NT2/D1 (cell line): ENCODE measurements at regions not wholly inside any gene's neighbourhood (a gene's known extent, or its start where the extent isn't known, plus 50 kb on each side); places are given as distances from the start of the nearest gene placed in this dataset.

Experiments
- DNase-seq: peaks from one replicate; pipeline ENCODE4 v3.0.0-alpha.2; 2011; ENCODE audit warnings: low read depth, low spot score
- H3K27me3 ChIP-seq: 2 replicates; pipeline ENCODE4 v1.6.0; 2011; ENCODE audit warnings: mild to moderate bottlenecking; ENCODE audit not compliant: insufficient read length, insufficient read depth
- H3K36me3 ChIP-seq: 2 replicates; pipeline ENCODE4 v1.6.1; 2011; ENCODE audit warnings: mild to moderate bottlenecking, low read length, mixed read lengths; ENCODE audit not compliant: insufficient read depth, insufficient read length
- H3K4me1 ChIP-seq: 2 replicates; pipeline ENCODE4 v1.5.1; 2011; ENCODE audit not compliant: insufficient read depth, insufficient read length
- H3K4me3 ChIP-seq: 2 replicates; pipeline ENCODE4 v1.5.1; 2011; ENCODE audit warnings: low read depth; ENCODE audit not compliant: insufficient read length
- H3K9ac ChIP-seq: 2 replicates; pipeline ENCODE4 v1.6.0; 2011; ENCODE audit warnings: low read depth; ENCODE audit not compliant: insufficient read length
- H3K9me3 ChIP-seq: 2 replicates; pipeline ENCODE4 v1.5.1; 2011; ENCODE audit warnings: mild to moderate bottlenecking, low read length; ENCODE audit not compliant: insufficient read depth
- SUZ12 ChIP-seq: IDR thresholded peaks from 2 replicates; pipeline ENCODE4 v1.6.1; 2011; ENCODE audit not compliant: insufficient read length, insufficient read depth; ENCODE audit errors: extremely low read depth
- YY1 ChIP-seq: IDR thresholded peaks from 2 replicates; pipeline ENCODE4 v1.6.1; 2011; ENCODE audit not compliant: insufficient read length, insufficient read depth
- ZNF274 ChIP-seq: IDR thresholded peaks from 2 replicates; pipeline ENCODE4 v1.6.1; 2011; ENCODE audit warnings: mild to moderate bottlenecking, low read depth, low read length

DNA sequence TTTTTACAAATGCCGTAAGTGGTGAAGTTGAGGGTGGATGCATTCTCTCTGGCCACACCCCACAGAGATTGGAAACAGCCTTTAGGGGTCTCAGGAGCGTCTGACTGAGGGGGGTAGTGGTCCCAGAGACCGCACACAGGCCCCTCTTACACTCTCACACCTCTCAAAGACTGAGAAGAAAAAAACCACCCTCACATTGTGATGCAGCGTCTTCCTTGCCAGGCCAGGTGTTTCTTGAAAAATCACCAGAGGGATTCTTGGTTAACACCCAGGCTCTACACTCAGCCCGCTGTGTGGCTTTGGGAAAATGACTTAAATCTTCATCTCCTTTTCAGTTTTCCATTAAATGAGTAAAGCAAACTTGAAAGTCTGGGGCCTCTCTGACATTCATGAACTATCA is 115.8 kb upstream of the SPTLC3 start:
- Histone ChIP-seq H3K36me3 (no peaks in the 10 kb centered on the region), H3K27me3 (no peaks in the 10 kb centered on the region), H3K4me3 (no peak overlapping the region), H3K4me1 (no peaks in the 10 kb centered on the region), H3K9ac (no peak overlapping the region), H3K9me3 (no peaks in the 10 kb centered on the region)
- TF ChIP-seq YY1, result no peak
- TF ChIP-seq SUZ12, result no peak
- TF ChIP-seq ZNF274, result no peak
- no peak for DNase-seq

DNA sequence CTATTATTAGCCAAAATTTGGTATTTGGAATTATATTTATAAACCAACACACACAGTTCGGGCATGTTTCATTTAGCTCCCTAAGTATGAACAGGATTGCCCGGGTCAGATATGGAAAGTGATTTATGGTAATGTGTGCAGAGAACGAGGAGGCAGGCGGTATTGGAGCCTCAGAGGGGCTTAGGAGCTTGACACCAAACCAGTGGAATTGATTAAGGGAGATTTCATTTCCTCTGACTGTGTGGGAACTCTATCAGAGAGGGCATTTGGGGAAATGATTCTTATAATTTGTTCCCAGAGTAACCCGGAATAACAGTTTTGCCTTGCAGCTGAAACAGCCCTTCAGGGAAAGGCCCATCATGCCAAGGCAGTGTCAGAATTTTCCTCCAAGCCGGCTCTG is 115.1 kb upstream of the SPTLC3 start:
- no peak overlapping the region for H3K4me3 ChIP-seq
- H3K27me3 ChIP-seq, result no peaks in the 10 kb centered on the region
- H3K36me3 ChIP-seq, result no peaks in the 10 kb centered on the region
- no peaks in the 10 kb centered on the region for H3K9me3 ChIP-seq
- no peaks in the 10 kb centered on the region for H3K4me1 ChIP-seq
- H3K9ac ChIP-seq, result no peak overlapping the region
- DNase-seq, result no peak
- TF ChIP-seq ZNF274 (no peak), SUZ12 (no peak), YY1 (no peak)

DNA sequence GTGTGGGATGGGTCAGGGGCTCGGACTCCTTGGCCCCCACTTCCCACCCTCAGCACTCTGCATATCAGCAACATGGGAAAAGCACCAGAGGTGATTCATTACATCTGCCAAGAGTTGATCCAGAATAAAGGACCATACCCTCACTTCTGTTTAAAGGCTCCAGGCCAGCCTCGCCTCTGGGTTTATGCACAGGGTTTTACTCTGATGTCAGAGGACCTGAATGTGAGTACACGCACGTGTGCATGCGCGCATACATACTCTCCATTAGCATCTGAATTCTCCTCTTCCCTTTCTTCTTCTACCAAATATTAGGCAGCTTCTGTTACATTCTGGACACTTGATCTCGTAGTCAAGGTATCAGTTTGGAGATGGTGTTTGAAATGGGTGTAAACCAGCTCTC is 114.7 kb upstream of the SPTLC3 start:
- Histone ChIP-seq H3K27me3 (no peaks in the 10 kb centered on the region), H3K9me3 (no peaks in the 10 kb centered on the region)
- no peak for TF ChIP-seq YY1
- TF ChIP-seq ZNF274, result no peak

DNA sequence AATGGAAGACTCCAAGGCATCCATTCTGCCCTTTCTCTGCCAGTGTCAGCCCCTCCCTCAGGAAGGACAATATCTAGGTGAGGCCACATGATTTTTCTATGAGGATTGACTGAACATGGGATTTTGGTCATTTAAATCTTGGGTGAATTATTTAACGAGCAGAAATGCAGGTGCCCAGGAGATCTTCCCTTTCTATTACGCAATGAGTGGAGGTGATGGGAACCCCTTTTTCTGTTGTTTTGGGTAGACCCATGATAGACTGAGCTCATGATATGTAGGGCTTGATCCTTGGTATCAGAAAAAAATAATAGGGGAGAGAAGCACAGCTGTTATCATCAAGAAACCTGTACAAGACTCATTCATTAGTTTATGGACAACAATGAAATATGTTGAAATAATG is 112.6 kb upstream of the SPTLC3 start:
- TF ChIP-seq YY1 (no peak), ZNF274 (no peak), SUZ12 (no peak)
- no peaks in the 10 kb centered on the region for H3K9me3 ChIP-seq
- no peaks in the 10 kb centered on the region for H3K4me1 ChIP-seq
- no peaks in the 10 kb centered on the region for H3K27me3 ChIP-seq
- no peaks in the 10 kb centered on the region for H3K36me3 ChIP-seq
- DNase-seq, result no peak
- no peak overlapping the region for H3K9ac ChIP-seq
- H3K4me3 ChIP-seq, result no peak overlapping the region

More for the DNA sequence above, 114.7 kb upstream of the SPTLC3 start:
- H3K4me1 ChIP-seq, result no peaks in the 10 kb centered on the region
- H3K9ac ChIP-seq, result no peak overlapping the region
- no peak for DNase-seq
- H3K36me3 ChIP-seq, result no peaks in the 10 kb centered on the region
- H3K4me3 ChIP-seq, result no peak overlapping the region

DNA sequence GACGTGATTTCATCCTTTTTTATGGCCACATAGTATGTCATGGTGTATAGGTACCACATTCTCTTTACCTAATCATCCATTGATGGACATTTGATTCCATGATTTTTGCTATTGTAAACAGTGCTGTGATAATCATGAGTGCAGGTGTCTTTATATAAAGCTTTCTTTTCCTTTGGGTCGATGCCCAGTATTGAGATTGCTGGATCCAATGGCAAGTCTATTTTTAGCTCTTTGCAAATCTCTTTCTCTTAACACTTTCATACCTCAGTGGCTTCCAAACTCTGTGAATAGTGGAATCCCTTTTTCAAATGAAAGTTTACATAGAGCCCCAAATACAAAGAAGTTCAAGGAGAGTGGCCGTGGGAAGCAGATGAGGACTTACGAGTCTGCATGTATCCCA is 105.8 kb upstream of the SPTLC3 start:
- Histone ChIP-seq H3K27me3 (no peaks in the 10 kb centered on the region), H3K9me3 (no peaks in the 10 kb centered on the region), H3K36me3 (no peaks in the 10 kb centered on the region), H3K4me3 (no peak overlapping the region), H3K9ac (no peak overlapping the region), H3K4me1 (no peaks in the 10 kb centered on the region)
- no peak for TF ChIP-seq ZNF274
- TF ChIP-seq SUZ12, result no peak
- no peak for TF ChIP-seq YY1
- no peak for DNase-seq

DNA sequence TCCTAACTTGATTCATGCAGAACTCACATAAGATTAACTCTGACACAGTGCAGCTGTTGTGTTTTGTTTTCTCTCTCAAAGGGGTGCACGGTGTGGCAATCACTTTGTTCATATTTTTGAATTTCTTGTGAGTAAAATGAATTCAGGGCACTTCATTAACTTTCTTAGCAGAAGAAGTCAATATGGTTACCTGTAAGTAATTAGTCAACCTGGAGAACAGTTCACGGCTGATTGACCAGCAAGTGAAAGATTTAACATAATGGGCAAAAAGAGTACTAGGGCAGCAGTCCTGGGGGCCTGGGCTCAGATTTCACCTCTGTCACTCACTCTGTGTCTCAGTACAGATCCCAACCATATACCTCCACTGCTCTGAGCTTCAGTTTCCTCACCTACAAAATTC is 102.4 kb upstream of the SPTLC3 start:
- no peak for DNase-seq

DNA sequence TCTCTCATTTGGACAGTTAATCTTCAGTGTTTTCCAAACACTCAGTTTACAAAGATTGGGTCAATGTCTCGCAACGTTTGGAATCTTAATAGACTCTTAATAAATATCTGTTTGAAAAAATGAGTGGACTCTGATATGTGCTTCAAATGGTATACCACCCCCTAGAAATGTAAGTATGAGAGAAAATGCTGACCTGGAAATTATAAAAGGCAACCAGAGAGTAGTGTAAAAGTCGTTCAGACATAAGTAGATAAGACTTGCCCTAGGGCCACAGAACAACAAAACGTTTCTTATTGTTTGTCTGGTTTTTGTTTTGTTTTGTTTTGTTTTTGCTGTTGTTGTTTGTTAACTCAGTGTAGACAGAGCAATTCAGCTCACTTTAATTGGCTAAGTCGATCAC is 97.4 kb upstream of the SPTLC3 start:
- no peak for DNase-seq
- Histone ChIP-seq H3K4me3 (no peak overlapping the region), H3K9me3 (no peaks in the 10 kb centered on the region), H3K36me3 (no peaks in the 10 kb centered on the region), H3K4me1 (no peaks in the 10 kb centered on the region), H3K27me3 (no peaks in the 10 kb centered on the region), H3K9ac (no peak overlapping the region)
- no peak for TF ChIP-seq SUZ12
- TF ChIP-seq YY1, result no peak
- no peak for TF ChIP-seq ZNF274

More for the DNA sequence above, 102.4 kb upstream of the SPTLC3 start:
- Histone ChIP-seq H3K4me3 (no peak overlapping the region), H3K4me1 (no peaks in the 10 kb centered on the region), H3K36me3 (no peaks in the 10 kb centered on the region), H3K27me3 (no peaks in the 10 kb centered on the region), H3K9me3 (no peaks in the 10 kb centered on the region), H3K9ac (no peak overlapping the region)
- TF ChIP-seq YY1 (no peak), ZNF274 (no peak), SUZ12 (no peak)
